Neural progenitor cell (in vitro differentiated cells): ENCODE measurements at regions not wholly inside any gene's neighbourhood (a gene's known extent, or its start where the extent isn't known, plus 50 kb on each side); places are given as distances from the start of the nearest gene placed in this dataset.

Source experiments
- DNase-seq: peaks from one replicate; pipeline ENCODE4 v3.0.0-alpha.2; 2016; ENCODE audit warnings: low spot score
- H2AFZ ChIP-seq: fragments of 200-600 bp; sonication (generic); replicated peaks from 2 replicates; pipeline ENCODE4 v1.6.1; 2016; ENCODE audit warnings: antibody characterized with exemption
- H3F3A ChIP-seq: fragments of 200-600 bp; sonication (generic); 2 replicates; pipeline ENCODE4 v1.6.1; 2016; ENCODE audit warnings: antibody characterized with exemption, low read depth
- H3K27ac ChIP-seq: fragments of 200-600 bp; sonication (generic); 2 replicates; pipeline ENCODE4 v1.5.1; 2016; ENCODE audit warnings: mild to moderate bottlenecking
- H3K27me3 ChIP-seq: fragments of 200-600 bp; sonication (generic); 2 replicates; pipeline ENCODE4 v1.6.1; 2016; ENCODE audit warnings: mild to moderate bottlenecking, moderate library complexity
- H3K36me3 ChIP-seq: fragments of 200-600 bp; sonication (generic); 2 replicates; pipeline ENCODE4 v1.5.1; 2016
- H3K4me1 ChIP-seq: fragments of 200-600 bp; sonication (generic); 2 replicates; pipeline ENCODE4 v1.6.1; 2016; ENCODE audit warnings: mixed run types
- H3K4me2 ChIP-seq: fragments of 200-600 bp; sonication (generic); 2 replicates; pipeline ENCODE4 v1.6.1; 2016
- H3K4me3 ChIP-seq: fragments of 200-600 bp; sonication (generic); 2 replicates; pipeline ENCODE4 v1.5.1; 2016
- H3K79me2 ChIP-seq: fragments of 200-600 bp; sonication (generic); 2 replicates; pipeline ENCODE4 v1.6.1; 2016; ENCODE audit warnings: low read depth
- H3K9ac ChIP-seq: fragments of 200-600 bp; sonication (generic); 2 replicates; pipeline ENCODE4 v1.6.1; 2016
- H3K9me3 ChIP-seq: fragments of 200-600 bp; sonication (generic); 2 replicates; pipeline ENCODE4 v1.5.1; 2016; ENCODE audit warnings: low read depth
- H4K20me1 ChIP-seq: fragments of 200-600 bp; sonication (generic); 2 replicates; pipeline ENCODE4 v1.6.1; 2016; ENCODE audit warnings: low read depth
- H3K27ac Mint-ChIP-seq: 3 replicates; pipeline ENCODE4 v1.8.0; 2021; ENCODE audit warnings: mixed read lengths
- H3K27me3 Mint-ChIP-seq: 2 replicates; pipeline ENCODE4 v1.8.0; 2022; ENCODE audit warnings: low read depth, mild to moderate bottlenecking, inconsistent platforms, moderate library complexity, mixed read lengths; ENCODE audit not compliant: insufficient read depth
- H3K36me3 Mint-ChIP-seq: 3 replicates; pipeline ENCODE4 v1.8.0; 2021; ENCODE audit warnings: mixed read lengths
- H3K4me1 Mint-ChIP-seq: 3 replicates; pipeline ENCODE4 v1.8.0; 2021; ENCODE audit warnings: mixed read lengths
- H3K4me3 Mint-ChIP-seq: 3 replicates; pipeline ENCODE4 v1.8.0; 2021; ENCODE audit warnings: mild to moderate bottlenecking, moderate library complexity, mixed read lengths
- H3K9me3 Mint-ChIP-seq: 3 replicates; pipeline ENCODE4 v1.8.0; 2020; ENCODE audit warnings: mixed read lengths
- CTCF ChIP-seq: fragments of 200-600 bp; sonication (generic); IDR thresholded peaks from 2 replicates; pipeline ENCODE4 v1.5.1; 2017; ENCODE audit warnings: antibody characterized with exemption, mild to moderate bottlenecking
- EZH2 ChIP-seq: fragments of 200-600 bp; sonication (generic); IDR thresholded peaks from 2 replicates; pipeline ENCODE4 v1.6.1; 2017; ENCODE audit warnings: antibody characterized with exemption, mild to moderate bottlenecking, moderate library complexity
- EZH2phosphoT487 ChIP-seq: fragments of 200-600 bp; sonication (generic); IDR thresholded peaks from 2 replicates; pipeline ENCODE4 v1.6.1; 2017; ENCODE audit warnings: antibody characterized with exemption

GRCh38 chrX:140071037-140071436 is 105.7 kb upstream of the CXorf66 start:
- H3K4me3 Mint-ChIP-seq, result no peak overlapping the region
- H2AFZ ChIP-seq, result no peak overlapping the region
- H3K4me3 ChIP-seq, result no peak overlapping the region
- H3K4me2 ChIP-seq, result no peak overlapping the region
- DNase-seq, result no peak
- H3K4me1 ChIP-seq, result no peaks in the 10 kb centered on the region
- no peak overlapping the region for H3K27ac ChIP-seq
- no peaks in the 10 kb centered on the region for H3K27me3 ChIP-seq
- H3F3A ChIP-seq, result no peaks in the 10 kb centered on the region
- TF ChIP-seq EZH2 (no peak), CTCF (no peak), EZH2phosphoT487 (no peak)
- H3K79me2 ChIP-seq, result no peaks in the 10 kb centered on the region
- no peaks in the 10 kb centered on the region for H3K36me3 ChIP-seq
- H3K9me3 Mint-ChIP-seq, result no peaks in the 10 kb centered on the region
- no peaks in the 10 kb centered on the region for H3K9me3 ChIP-seq
- H3K9ac ChIP-seq, result no peak overlapping the region
- peaks cover 2% of the 10 kb centered on the region for H3K27me3 Mint-ChIP-seq
- H4K20me1 ChIP-seq, result no peaks in the 10 kb centered on the region
- H3K4me1 Mint-ChIP-seq, result no peaks in the 10 kb centered on the region
- no peak overlapping the region for H3K27ac Mint-ChIP-seq
- no peaks in the 10 kb centered on the region for H3K36me3 Mint-ChIP-seq

GRCh38 chrX:140065961-140066662 is 100.8 kb upstream of the CXorf66 start:
- no peak for TF ChIP-seq CTCF
- TF ChIP-seq EZH2, result no peak
- no peak for TF ChIP-seq EZH2phosphoT487
- H3K27ac Mint-ChIP-seq, result no peak overlapping the region
- H3K4me1 Mint-ChIP-seq, result no peaks in the 10 kb centered on the region
- no peaks in the 10 kb centered on the region for H3K79me2 ChIP-seq
- H3F3A ChIP-seq, result no peaks in the 10 kb centered on the region
- no peaks in the 10 kb centered on the region for H3K27me3 Mint-ChIP-seq
- no peaks in the 10 kb centered on the region for H3K9me3 Mint-ChIP-seq
- H3K4me1 ChIP-seq, result no peaks in the 10 kb centered on the region
- H3K4me2 ChIP-seq, result no peak overlapping the region
- H4K20me1 ChIP-seq, result no peaks in the 10 kb centered on the region
- no peaks in the 10 kb centered on the region for H3K36me3 Mint-ChIP-seq
- H3K9ac ChIP-seq, result no peak overlapping the region
- H3K4me3 ChIP-seq, result no peak overlapping the region
- no peaks in the 10 kb centered on the region for H3K27me3 ChIP-seq
- DNase-seq, result no peak
- H3K9me3 ChIP-seq, result no peaks in the 10 kb centered on the region
- no peak overlapping the region for H3K27ac ChIP-seq
- no peak overlapping the region for H2AFZ ChIP-seq
- H3K36me3 ChIP-seq, result no peaks in the 10 kb centered on the region
- H3K4me3 Mint-ChIP-seq, result no peak overlapping the region

GRCh38 chrX:140064993-140065392 is 99.7 kb upstream of the CXorf66 start:
- H3K36me3 ChIP-seq, result no peaks in the 10 kb centered on the region
- no peak overlapping the region for H3K27ac ChIP-seq
- TF ChIP-seq EZH2 (no peak), CTCF (no peak), EZH2phosphoT487 (no peak)
- DNase-seq, result no peak
- H2AFZ ChIP-seq, result no peak overlapping the region
- no peaks in the 10 kb centered on the region for H3F3A ChIP-seq
- H3K79me2 ChIP-seq, result no peaks in the 10 kb centered on the region
- no peak overlapping the region for H3K4me2 ChIP-seq
- no peak overlapping the region for H3K27ac Mint-ChIP-seq
- no peaks in the 10 kb centered on the region for H3K36me3 Mint-ChIP-seq
- no peaks in the 10 kb centered on the region for H3K4me1 Mint-ChIP-seq
- H4K20me1 ChIP-seq, result no peaks in the 10 kb centered on the region
- H3K9ac ChIP-seq, result no peak overlapping the region
- H3K4me1 ChIP-seq, result no peaks in the 10 kb centered on the region
- no peaks in the 10 kb centered on the region for H3K27me3 ChIP-seq
- no peak overlapping the region for H3K4me3 ChIP-seq
- no peaks in the 10 kb centered on the region for H3K9me3 Mint-ChIP-seq
- no peak overlapping the region for H3K4me3 Mint-ChIP-seq
- H3K27me3 Mint-ChIP-seq, result no peaks in the 10 kb centered on the region
- no peaks in the 10 kb centered on the region for H3K9me3 ChIP-seq
